ENCODE measurements at regions not wholly inside any gene's neighbourhood (a gene's known extent, or its start where the extent isn't known, plus 50 kb on each side); places are given as distances from the start of the nearest gene placed in this dataset.
"Not testable (repeated sequence)": the region's sequence is repeated elsewhere in the genome, so short reads cannot be mapped to it uniquely, and the experiment has no call there.

DNA sequence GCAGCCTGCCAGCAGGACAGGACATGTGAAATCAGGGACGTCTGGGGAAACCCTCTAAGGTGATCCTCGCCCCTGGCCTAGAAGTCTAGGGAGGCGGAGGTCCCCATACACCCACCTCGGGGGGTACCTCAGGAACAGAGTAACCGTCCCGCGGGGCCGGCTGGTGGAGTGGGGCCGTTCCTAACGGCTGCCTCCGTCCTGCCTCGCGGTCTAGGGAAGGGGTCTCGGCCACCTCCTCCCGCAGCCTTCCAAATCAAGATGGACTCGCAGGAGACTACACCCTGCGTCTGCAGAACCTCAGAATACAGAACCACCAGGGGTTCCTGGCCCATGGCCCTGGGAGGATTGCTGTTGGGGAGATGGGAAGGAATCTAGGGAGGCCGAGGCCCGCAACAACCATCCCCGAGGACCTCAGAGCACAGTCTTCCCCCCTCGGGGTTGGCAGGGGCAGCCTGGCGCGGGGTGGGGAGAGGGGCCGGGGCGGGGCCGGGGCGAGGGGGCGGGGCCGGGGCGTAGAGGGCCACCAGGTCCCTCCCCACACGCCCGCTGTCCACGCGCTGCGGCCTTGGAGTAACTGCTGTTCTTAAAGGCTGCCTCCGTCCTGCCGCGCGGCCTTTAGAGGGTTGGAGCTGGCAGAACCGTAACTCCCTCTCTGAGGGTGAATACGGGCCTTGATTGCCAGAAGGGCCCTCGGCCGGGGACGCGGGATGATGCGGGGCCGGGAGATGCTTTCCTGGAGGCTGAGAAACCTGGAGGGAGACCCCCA is 89.0 kb upstream of the MLN start:
- DNase-seq, result no peak

DNA sequence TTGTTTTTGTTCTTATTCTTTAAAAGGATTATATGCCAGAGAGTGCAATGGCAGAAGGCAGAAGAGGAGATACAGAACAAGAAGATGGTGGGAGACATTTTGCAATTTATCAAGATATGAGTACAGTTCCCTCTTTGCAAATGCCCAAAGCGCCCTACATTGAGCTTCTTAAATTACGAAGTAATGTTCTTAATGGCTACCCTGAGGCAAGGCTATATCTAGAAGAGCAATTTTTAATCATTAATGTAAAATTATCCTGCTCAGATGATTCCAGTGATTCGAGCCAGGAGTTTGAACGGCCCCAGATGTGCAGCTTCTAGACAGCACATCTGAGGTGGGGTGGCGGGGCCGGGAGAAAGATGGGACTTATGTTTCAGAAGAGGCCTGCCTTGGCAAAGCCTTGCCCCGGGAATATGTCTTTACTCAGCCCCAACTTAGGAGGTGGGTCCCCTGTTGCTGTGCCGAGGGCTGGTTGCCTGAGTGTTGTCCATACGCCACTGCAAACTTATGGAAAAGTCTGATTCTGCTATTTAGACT is 84.9 kb upstream of the MLN start:
- no peak for DNase-seq

DNA sequence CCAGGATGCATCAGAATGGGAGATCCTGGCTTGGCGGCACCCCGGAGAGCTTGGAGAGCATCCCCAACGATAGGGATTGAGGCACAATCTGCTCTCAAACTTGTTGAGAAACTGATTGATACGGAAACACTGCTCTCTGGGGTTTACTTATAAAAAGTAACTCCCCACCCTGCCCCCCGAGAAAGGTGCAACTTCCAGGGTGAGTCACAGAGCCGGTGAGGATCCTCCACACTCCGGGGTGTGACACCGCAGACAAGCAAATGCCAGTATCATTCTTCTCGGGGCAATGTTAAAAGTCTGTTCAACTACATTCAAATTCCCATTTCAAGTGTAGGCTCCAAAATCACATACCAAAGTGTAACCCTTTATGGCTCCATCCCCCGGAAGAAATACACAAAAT is 84.4 kb upstream of the MLN start:
- no peak for DNase-seq

DNA sequence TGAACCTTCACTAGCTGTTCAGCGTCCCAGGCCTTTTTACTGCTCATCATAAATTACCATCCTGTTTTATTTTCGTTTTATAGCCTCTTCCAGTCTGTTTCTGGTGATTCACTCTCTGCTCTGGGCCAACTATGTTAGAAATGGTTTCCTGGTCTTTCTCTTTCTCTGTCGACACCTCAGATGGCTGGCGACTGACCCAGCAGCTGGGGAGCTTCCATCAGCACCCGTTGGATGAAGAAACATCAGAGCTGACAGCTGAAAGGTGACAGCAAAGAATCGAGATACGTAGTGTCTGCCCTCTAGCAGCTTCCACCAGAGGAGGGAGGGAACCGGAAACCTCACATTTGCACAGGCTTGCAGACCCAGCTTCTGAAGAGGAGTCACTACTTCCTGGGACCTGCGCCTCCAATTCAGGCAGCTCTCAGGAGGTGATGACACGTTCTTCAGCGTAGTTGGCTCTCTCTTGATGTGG is 82.9 kb upstream of the MLN start:
- DNase-seq, result peak; percentile 32

DNA sequence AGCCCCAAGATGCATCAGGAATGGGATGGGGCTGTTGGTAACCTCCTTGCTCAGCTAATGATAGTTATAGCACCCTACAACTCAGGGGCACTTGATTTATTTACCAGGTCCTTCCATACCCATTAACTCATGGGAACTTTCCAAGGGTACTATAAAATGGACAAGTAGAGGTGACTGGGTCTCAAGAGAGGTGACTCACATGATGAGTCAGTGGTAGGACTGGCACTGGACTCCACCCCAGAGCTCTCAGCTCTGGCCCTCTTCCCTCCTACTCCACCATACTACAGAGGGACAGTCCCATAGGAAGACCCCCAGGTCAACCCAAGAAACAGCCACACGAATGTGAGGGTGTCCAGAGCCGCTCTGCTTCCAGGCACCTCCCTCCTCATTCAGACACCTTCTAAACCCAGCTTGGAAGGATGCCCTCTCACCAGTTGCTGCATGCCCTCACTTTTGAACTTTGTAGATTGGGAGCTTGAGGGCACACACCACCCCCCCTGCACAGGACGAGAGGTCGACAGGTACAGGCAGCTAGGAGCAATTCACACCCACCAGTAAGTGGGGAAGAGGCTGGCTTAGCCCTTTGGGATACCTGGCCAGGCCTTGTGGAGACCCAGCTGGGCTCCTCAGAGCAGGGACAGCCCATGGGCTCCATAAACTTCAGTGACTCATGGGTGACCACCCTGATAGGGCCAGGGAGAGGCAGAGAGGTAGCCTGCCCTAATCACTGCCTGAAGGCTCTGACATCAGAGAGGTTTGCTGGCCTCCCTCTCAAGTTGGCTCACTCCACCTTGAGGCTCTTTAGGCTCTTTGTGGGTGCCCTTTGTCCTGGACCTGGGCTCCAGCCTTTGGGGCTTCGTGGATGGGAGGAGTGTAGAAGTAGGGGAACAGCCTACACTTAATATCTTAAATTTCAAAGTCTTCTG is 81.6 kb upstream of the MLN start:
- DNase-seq, result no peak

DNA sequence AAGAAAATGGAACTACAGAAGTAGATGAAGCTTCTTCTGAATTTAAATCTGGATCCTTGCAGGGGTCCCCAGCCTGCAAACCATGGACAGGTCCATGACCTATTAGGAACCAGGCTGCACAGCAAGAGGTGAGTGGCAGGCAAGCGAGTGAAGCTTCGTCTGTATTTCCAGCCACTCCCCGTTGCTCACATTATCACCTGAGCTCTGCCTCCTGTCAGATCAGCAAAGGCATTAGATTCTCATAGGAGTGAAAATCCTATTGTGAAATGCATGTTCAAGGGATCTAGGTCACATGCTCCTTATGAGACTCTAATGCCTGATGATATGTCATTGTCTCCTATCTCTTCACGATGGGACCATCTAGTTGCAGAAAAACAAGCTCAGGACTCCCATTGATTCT is 79.8 kb upstream of the MLN start:
- DNase-seq, result not testable (repeated sequence)

DNA sequence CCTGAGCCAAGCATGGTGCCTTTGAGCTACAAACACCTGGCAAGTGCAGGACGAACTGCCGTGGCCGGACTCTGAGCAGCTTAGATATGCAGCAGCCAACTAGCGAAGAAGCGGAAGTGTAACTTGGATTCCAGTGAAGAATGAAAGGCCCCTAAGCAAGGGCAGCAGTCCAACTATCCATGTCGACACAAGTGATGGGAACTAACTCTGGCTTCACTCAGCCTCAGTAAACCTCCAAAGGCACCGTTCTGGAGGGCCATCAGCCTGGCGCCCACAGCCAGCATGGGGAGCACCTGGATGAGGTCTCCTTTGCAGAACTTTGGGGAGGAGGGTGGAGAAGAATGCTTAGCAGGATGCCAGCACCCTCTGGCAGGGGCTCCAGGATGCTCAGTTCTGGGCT is 78.4 kb upstream of the MLN start:
- DNase-seq, result no peak

DNA sequence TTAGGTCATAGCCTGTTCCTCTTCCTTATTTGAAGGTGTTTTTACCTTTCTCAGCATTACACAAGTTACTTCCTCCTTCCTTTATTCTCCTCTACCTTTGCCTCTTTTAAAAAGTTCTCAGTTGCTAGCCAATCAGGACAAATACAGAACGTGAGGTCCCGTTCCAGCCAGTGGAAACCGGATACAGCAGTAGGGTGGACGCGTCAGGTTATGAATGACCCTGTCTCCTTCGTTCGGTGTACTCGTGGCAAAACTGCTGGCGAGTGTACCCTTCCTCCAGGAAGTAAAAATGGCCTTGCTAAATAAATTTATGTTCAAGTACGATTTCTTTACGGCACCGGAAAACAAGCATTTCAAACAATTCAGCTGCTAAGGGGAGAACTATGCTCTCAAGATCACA is 77.0 kb upstream of the MLN start:
- DNase-seq, result no peak

DNA sequence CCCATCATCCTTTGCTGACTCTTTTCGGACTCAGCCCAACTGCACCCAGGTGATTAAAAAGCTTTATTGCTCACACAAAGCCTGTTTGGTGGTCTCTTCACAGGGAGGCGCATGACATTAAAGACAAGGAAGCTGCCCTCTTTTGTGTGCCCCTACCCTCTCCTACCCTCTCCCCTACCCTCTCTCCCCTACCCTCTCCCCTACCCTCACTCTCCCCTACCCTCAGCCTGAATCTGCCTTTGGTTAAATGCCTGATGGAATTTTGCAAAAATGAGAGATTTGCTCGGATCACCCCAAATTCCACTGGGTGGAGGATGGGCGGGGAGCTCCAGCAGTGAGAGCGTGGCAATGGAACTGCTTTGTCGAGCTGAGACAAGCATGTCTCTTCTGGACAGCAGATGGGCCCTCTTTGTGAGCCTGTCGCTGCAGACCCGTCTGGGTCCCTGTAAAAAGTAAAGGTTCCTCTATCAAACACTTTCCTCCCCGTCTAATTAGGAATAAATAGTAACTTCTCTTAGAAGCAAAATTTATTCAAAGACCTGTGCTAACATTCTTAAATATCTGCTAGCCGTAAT is 76.4 kb upstream of the MLN start:
- no peak for DNase-seq

DNA sequence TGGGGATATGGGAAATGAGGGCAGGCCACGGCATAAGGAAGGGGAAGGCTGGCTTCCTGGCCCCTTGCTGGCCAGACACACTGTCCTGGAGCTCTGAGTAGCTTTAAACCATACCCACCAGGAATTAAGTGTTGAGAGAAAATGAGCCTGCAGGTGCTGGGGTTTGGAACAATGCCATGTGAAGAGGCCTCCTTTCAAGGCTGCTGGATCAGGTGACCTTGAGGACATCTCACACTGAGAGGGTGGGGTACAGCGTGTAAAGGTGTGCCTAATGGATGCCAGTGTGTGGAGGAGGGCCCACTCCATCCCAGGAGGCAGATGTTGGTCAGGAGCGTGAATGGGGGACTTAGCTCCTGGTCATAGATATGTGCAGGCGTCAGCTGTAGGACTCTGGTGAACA is 74.8 kb upstream of the MLN start:
- DNase-seq, result no peak

DNA sequence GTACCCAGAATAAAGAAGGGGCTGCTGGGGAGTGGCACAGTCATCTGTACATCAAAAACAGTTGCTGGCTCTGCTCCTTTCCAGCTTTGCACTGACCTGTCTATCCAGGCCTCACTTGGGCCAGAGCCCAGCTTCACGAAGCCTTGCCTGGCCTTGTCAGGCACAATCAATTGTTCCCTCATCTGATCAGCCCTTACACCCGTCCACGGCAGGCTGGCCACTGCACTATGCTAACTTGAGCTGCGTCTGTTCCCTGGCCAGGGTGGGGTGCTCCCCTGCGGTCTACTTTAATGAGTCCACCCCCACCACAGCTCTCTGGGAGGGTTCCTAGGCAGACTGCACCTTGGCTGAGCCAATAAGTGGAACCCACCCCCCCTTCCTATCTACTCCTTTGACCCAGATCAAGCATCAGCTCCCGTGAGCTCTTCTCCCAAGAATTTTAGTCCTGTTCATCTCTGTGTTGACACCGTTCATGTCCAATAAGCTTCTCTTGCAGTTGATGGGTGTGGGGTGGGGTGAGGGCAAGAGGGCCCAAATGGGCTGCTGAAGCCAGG is 74.3 kb upstream of the MLN start:
- DNase-seq, result no peak

DNA sequence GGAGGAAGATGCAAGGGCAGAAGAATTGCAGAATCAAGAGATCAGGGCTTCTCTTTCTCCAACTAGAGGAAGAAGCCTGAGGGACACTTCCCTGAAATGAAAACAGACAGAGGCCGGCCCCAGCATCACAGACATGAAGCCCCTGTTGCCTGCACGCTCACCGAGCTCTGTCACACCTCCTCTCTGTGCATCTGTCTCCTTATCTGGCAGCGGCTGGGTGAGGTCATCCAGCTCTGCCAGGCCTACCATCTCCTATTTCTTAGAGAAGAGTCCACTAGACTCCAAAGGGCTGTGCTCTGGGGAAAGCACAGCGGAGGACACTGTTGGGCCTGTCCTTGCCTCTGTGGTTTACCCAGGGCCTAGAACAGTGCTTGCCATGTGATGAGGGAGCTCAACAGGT is 71.9 kb upstream of the MLN start:
- no peak for DNase-seq

DNA sequence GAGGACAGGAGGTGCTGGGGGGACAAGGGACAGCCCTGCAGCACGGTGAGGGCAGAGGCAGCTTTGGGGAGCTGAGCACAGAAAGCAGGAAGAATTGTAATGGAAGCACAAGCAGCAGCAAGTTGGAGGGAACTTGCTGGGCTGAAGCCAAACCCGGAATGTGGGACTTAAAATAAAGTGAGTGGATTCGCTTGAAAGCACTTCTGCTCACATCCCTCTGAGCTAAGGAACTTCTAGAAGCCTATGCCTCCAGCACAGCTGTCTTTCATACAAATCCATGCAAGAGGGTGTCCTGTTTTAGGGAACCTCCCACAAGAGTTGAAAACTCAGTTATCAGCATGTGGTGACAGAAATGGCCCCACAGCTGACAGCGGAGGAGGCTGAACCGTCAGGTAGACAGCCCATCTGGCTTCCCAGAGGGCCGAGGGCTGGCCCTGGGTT is 71.4 kb upstream of the MLN start:
- DNase-seq, result no peak

DNA sequence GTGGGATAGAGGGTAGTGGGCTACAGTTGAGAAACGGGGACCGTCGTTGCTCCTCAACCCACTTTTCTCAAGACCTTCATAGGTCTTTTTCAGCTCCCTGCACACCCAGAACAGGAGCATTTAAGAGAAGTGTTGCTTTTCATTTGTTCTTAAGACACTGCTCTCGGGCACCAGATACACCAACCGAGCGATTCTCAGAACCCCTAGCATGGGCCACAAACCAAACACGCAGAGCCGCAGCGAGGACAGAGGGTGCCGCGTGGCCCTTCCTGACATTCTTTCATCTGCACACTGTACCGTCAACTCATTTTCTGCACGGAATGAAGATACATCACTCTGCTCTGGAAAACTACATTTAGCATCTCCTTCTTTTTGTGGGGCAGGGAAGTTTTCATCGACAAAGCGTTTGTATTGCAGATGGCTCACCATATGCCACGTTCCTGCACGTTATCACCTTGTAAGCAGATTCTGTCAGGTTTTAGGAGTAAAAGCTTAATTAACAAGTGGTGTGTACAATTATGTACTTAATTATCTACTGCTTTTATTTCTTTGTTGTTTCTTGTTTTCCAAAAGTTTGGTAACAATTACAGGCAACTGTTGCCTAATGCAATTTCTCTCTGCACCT is 70.4 kb upstream of the MLN start:
- DNase-seq, result no peak

DNA sequence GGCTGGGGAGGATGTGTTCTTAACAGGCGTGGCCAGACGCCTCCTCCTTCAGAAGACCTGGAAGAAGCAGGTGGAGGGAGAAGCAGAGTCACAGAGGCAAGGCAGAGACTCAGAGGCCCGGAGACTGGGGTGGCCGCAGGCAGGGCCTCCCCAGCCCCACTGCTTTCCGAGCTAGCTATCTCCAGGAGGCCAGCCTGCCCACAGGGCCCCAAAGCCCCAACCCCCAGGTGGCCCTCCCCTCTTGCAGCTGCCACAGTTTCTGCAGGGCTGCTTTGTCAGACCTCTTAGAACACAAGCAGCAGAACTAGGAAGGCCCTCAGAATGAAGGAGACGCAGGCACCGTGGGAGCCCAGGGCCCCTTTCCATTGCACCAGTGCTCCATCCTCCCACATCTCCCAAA is 69.0 kb upstream of the MLN start:
- no peak for DNase-seq

DNA sequence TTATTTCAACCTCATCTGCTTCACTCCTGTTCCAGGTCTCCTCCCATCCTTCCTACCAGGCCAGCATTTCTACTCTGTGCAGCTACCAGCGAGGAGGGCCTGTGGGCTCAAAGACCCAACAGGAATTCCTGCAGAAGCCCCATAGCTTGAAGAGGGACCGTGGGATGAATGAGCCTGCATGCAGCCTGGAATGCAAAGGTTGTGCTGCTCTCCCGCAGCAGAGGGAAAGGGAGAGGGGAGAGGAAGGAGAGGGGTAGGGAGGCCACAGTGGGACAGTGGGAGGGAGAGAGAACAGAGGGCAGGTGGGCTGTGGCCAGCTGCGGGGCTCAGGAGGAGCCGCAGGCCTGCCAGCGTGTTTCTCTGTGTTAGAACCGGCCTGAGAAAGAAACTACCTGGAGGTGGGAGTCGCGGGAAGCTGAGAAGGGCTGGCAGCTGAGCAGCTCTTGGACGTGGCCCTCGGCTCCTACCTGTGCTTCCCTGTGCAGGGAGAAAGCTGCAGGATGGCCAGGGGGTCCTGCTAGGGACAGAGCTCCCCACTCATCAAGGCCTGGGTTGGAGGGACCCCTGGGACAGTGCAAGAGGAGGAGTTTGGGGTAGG is 66.1 kb upstream of the MLN start:
- no peak for DNase-seq

DNA sequence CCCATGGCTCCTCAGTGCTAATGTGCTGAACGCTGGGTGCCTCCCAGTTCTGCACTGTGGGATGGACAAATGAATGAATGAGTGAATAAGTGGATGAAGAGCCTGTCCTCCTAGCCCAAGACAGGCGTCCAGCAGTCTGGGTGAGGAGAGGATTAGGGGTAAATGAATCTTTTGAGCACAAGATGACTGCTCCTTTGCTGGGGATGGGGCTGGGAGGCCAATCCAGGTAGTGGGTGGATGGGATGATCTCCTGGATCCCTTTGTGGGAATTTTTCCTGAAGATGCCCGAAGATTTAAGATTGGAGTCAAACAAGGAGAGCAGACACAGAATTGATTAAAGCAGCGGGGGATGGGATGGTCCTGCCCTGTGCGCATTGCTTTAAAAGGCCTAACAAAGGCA is 65.3 kb upstream of the MLN start:
- DNase-seq, result no peak

DNA sequence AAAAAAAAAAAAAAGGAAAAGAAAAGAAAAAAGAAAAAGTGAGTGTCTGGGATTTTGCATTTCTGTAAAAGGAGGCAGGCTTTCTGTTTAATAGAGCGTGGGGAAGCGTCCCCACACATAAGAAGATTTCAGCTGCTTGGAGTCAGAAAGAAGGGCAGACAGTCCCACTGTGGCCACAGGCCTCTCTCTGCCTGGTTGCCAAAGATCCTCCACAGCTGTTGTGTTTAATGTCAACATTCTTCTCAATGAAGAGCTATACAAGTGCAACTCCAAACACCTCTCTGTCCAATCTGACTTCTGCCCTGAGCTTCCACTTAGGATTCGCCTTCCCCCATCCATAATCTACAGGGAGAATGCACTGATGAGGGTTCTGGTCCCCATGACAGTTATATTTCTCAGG is 64.3 kb upstream of the MLN start:
- no peak for DNase-seq

DNA sequence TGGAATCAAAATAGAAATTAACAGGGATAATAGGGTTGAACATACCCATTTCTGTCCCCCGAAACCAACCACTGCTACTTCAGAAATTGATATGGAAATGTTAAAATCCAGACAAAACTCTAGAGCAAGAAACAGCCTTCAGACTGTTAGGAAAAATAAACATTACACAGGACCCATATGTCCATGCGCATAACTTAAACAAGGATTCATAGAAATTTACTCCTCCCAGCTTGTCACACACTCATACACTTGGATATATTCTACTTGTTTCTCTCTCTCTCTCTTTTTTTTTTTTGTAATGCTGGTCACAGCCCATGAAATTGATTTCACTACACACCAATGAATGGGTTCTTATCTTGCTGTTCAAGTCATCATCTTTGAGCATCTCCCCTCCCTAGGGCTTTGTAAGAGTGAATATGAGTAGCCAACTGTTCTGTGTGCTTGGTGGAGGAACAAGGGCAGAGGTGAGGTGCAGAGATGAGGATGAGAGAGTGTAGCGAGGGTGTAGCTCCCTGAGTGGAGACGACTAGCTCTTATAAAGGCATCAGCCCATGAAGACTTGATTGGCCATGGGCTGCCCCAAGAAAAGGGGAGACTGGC is 61.8 kb upstream of the MLN start:
- no peak for DNase-seq

DNA sequence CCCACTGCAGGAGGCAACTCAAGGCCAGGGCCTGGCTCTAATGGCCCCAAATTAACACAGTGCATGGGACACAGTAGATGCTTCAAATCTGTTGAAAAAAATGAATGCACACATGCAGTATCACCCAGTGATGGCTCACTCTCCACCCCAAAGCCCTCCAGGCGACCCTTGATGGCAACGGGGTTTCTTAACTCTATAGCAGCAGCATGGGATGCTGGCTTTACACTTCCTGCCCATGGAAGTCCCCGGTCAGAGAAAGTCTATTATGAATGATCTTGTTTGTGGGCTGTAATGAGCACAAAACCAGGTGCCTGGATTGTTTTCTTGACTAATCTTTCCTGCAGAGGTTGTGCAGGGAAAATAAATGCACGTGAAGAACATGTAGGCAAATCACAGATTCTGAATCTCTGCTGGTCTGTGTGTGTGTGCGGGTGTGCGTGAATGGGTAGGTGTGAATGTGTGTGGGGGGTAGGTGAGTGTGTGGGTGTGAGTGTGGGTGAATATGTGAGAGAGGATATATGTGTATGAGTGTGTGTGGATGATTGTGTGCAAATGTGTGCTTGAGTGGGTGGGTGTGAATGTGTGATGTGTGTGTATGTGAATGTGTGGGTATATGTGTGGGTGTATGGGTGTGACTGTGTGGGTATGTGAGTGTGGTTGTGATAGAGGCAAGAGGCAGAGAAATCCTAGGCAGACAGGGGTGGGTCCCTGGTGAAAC is 60.1 kb upstream of the MLN start:
- DNase-seq, result peak; percentile 12

DNA sequence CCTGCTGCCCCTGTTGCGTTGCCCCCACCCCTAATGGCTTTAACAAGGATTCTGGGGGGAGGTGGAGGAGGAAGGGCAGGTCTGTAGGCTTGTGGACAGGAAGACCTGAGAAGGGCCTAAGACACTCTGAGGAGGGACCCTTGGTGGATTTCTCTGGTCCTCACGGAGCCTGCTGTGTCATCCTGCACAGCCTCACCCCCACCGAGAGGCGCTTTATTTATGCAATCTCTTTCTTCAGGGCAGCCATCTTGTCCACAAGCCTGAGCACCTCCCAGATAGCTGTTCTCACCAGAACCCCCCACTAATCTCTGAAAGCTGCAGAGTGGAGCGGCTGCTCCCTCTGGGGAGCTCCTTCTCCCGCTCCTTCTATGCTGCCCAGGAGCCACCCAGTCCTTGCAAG is 59.3 kb upstream of the MLN start:
- no peak for DNase-seq

All from activated CD4-positive, alpha-beta T cell treated with anti-CD3 and anti-CD28 coated beads, Interleukin-2, amount 50 U/mL, for 16 hours (primary cell).